Ammon's horn (tissue), 1 donor: ENCODE measurements at regions not wholly inside any gene's neighbourhood (a gene's known extent, or its start where the extent isn't known, plus 50 kb on each side); places are given as distances from the start of the nearest gene placed in this dataset.
"Not testable (repeated sequence)": the region's sequence is repeated elsewhere in the genome, so short reads cannot be mapped to it uniquely, and the experiment has no call there.

Source experiments
- DNase-seq: peaks from one replicate; pipeline ENCODE4 v3.0.0-alpha.2; 2016; ENCODE audit warnings: low spot score

GRCh38 chr6:132198896-132199295 is 202.4 kb downstream of the MOXD1 start:
- no peak for DNase-seq

DNA sequence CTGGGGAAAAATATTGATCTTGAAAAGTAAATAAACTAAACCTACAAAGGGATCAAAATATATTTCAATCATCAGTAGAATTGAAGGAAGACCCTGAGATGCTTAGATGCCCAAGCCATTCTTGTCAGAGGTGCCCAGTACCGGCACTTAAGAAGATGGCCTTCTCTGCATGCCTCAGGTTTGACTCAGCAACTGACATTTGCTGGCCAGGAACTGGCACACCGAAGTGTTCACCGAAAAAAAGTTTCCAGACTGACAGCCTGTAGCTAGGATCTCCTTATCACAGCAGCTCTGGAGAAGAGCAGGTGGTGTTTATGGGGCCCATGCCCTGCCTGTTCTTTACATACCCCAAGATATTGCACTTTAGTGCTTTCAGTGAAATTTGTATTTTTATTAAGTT is 203.2 kb downstream of the MOXD1 start:
- DNase-seq, result no peak

GRCh38 chr6:132194529-132194928 is 206.7 kb downstream of the MOXD1 start:
- no peak for DNase-seq

- no peak for DNase-seq
Measured at GRCh38 chr6:132192631-132193030, 208.6 kb downstream of the MOXD1 start.

- DNase-seq, result peak; percentile 8
Measured at GRCh38 chr6:132190815-132191175, 210.5 kb downstream of the MOXD1 start.

DNA sequence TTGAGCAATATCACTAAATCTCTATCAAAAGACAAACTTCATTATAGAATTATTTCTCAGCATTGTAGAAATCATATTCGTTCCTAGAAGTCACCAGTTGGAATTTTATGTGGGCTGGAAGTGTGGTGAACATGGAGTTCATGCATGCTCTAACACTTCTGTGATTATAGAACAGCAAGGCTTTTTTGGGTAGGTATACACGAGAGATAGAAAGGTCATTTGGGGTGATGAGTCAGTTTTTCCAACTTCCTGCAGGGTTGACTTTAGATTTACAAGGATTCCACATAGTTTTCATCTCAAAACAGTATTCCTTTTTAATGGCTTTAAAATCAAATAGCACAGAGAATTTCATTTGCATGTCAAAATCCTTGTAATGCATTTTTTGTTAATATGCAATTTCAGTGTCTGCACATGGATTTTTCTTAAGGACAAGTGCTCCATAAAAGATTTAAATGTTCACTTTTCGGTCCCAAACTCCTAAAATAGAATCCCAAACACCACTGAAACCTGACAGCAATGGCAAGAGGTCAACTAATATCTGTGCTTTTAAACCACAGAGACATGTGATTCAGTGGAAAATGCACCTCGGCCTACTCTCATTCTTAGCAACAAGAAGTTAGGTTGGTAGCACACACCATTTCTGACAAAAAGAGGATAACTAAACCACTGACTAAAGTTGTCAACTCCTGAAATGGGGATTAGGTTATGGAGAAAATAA is 211.0 kb downstream of the MOXD1 start:
- DNase-seq, result no peak

- DNase-seq, result no peak
Measured at GRCh38 chr6:132188556-132189264, 212.6 kb downstream of the MOXD1 start.

- no peak for DNase-seq
Measured at GRCh38 chr6:132187816-132188215, 213.5 kb downstream of the MOXD1 start.

GRCh38 chr6:132184966-132185365 is 216.3 kb downstream of the MOXD1 start:
- not testable (repeated sequence) for DNase-seq

- DNase-seq, result no peak
Measured at GRCh38 chr6:132179955-132180354, 221.3 kb downstream of the MOXD1 start.

GRCh38 chr6:132174919-132175318 is 223.7 kb upstream of the CCN2 start:
- DNase-seq, result no peak

GRCh38 chr6:132168961-132169360 is 217.8 kb upstream of the CCN2 start:
- no peak for DNase-seq

DNA sequence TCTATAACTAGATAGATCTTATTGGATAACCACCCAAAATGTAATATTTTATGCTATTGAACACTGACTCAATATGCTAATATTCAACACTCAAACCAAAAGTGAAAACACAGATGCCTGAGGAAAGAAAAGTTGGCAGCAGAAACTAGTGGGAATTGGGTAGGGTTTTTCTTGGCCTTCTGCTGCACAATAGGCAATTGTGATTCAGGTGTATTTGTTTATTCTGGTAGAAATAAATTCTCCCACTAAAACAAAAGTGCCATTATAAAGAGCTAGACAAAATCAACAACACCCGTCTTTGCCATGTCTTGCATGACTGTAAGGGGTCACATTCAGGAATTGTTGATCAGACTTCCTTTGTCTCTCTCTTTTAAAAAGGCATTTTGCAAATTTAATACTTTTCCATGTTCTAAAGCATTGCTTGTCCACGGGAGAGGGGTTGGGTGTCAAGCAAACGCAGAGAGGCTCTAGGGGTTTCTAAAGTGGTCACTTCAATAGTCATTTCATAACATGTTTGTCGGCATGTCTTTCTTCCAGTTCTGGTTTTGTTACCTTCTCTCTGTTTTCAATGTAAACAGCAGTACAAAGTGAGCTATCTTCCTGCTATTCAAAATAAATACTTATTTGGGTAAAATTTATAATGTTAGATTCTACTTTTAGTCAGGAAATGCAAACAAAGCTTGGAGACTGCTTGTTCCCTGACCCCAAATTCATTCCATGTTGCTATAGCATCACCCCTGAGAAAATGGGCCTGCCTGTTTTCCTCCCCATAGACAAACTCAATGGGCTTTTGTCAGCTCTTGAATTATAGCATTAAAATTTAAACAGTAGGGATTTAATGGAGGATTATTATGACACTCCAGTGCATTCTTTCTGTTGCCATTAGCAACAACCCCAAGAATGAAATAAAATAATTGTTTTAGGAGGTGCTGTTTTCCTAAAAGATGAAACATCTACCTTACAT is 217.0 kb upstream of the CCN2 start:
- DNase-seq, result no peak

DNA sequence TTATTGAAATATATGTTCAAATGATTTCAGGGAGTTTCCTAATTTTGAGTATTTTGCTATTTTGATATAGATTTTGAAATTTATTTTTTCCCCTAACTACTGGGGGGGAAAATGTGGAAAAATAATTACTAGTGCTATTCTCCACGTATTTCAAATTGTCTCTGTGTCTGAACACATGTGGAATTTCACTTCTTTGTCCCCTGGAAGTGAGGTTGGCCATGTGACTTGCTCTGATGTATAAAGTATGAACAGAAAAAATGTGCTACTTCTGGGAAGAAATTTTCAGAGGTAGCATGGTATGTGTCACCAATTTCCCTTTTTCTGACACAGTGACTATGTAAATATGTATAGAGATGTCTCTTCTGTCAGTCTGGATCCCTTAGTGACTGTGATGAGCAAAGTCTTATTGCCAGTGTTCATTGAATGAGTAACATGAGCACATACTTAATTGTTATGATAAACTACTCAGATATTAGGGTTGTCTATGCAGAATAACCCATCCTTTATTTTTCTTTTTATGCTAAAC is 215.4 kb upstream of the CCN2 start:
- DNase-seq, result no peak

DNA sequence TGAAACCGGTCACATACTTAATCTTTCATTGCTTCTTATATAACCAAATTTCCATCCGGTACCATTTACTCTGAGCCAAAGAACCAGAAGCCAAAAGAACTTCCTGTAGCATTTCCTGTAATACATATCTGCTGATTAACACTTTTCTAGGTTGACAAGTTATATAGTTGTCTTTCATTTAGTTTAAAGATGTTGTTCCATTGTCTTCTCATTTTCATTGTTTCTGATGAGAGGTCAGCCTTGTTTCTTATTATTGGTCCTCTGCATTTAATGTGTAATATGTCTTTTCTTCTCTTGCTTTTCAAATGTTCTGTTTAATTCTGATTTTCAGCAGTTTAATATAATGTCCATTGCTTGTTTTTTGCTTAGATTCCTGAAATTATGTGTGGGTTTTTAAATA is 214.5 kb upstream of the CCN2 start:
- no peak for DNase-seq

DNA sequence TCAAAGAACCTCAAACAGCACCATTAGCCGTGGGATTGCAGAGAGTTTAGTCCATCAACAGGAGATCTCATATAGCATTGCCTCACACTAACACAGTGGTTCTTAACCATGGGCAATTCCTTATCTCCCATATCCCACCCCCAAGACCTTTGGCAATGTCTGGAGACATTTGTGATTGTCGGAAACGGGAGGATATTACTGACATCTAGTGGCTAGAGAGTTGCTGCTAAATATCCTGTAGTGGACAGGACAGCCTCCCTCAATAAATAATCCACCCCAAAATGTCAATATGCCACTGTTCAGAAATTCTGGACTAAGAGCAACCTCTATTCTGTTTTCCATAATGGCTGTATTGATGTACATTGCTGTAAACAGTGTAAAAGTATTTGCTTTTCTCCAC is 210.1 kb upstream of the CCN2 start:
- DNase-seq, result peak; percentile 56

DNA sequence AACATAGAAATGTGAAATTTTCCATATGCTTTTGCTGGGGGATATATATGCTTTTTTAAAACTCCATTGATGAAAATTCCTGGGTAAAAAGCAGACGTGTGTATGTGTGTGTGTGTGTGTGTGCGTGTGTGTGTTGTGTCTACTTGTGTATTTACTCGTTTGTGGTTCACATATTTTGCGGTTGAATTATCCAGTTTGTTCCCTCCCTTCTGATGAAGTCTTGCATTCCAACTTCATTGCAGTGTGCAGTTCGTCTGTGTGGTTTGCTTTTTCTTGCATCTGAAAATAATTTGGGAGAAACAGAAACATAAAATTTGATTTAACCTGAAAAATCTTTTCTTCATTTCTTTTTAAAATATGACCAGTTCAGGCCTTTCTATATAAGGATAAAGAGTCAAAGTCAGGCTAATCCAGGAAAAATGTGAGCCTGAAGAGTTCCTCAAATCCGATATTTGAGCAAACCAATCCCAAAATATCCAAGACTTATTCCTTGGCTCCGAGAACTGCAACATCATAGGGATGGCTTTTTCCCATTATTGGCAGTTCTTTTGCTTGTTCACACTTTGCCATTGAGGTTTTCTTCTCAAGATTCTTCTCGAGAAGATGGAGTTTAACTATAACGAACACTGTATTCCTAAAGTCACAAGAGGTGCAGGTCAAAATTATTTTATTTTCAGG is 202.2 kb upstream of the CCN2 start:
- DNase-seq, result no peak

DNA sequence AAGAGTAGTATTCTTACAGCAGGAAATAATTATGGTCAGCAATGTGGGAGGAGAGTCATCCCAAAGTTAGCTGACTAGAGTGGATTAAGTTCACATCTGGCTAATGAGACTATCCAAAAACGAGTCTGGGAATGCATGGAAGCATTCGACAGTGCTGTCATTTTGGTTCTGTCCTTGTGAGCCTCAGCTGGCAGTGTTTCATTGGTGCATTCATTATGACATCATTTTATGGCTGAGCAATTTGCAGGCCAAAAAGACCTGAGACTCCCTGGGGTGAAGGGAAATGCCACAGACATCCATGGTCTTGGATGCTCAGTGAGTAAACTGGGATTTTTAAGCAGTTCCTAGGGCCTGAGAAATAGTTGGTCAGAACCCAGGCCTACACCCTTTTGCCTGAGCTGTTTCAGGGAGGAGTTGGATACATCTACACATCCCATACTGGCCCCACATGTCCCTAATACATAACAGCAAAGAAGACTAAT is 196.4 kb upstream of the CCN2 start:
- no peak for DNase-seq

DNA sequence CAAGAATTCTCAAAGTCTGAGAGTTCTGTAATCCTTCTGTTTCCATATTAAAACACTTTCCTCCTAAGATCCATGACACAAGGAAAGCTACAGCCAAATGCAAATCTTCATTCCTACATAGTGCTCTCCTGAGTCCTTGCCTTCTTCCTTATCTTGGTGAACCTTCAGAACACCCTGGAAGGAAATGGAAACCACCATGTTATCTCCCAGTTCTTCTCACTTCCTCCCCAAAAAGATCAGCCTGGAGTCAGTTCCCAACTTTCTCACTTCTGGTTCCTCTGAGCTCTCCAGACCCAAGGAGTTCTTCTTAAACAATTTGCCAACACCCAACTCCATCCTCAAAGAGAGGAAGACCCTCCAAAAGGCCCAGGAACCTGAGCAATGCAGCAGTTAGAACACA is 193.3 kb upstream of the CCN2 start:
- no peak for DNase-seq

DNA sequence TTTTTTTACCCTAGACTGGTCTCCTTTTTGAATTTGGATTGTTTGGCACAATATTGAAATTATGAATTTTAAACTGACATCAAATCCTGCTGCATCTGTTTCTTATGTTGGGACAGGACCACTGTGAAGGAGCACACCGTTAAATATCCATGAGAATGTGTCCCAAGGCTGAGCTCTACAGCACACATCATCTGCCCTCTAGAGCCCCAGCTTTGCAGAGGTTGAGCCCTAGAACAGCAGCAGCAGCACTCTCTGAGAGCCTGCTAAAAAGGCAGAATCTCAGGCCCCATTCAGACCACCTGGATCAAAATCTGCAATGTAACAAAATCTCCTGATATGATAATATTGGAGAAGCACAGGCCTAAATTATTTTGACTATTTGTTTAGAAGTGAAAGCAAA is 192.1 kb upstream of the CCN2 start:
- no peak for DNase-seq

- DNase-seq, result no peak
Measured at GRCh38 chr6:132142768-132143167, 191.6 kb upstream of the CCN2 start.

- DNase-seq, result no peak
Measured at GRCh38 chr6:132142308-132142707, 191.1 kb upstream of the CCN2 start.
